Dermis microvascular lymphatic vessel endothelial cell (primary cell): ENCODE measurements at regions not wholly inside any gene's neighbourhood (a gene's known extent, or its start where the extent isn't known, plus 50 kb on each side); places are given as distances from the start of the nearest gene placed in this dataset.

Experiments
- DNase-seq, 2 donors: peaks; one replicate each; pipeline versions ENCODE4 v3.0.0 to v3.0.0-alpha.2; 2010; ENCODE audit warnings: low read depth in 2 of 2

DNA sequence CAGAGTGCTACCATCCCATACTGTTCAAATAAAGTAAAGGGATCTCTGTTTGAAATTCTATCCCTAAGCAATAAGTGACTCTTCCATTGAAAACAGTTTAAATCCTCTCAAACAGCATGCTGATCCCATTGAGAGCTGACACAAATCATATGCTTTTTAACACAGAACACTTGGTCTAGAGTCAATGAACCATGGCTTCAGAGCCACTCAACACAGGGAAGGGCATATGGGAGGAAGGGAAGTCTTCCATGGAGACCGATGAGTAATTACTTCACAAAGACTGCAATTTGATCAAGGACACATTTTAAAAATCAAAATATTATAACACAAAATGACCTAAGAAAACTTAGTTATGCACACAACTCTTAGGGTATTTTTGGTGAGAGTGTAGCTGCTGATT lies 1073.0 kb upstream of the MAP3K7 start:
- DNase-seq, result no peak

GRCh38 chr6:91654793-91655192 lies 1067.9 kb upstream of the MAP3K7 start:
- DNase-seq, result no peak

DNA sequence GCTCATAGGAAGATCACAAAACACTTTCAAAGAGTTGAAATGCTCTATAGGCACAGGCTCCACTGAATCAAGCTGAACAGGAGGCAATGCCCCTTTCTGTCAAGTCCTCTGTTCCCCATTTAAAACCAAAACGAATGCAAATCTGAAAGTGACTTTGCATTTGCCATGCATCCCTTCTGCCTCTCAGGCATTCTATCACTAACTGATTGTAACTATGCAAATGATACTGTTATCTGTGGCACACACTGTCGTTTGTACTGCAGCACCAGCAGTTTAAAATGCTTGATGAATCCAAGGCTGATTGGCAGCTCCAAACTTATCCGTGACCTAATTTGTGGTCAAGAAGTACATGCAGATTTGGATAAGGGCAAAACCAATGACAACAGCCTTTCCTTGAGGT lies 1067.5 kb upstream of the MAP3K7 start:
- DNase-seq, result no peak

GRCh38 chr6:91653895-91654294 lies 1067.0 kb upstream of the MAP3K7 start:
- DNase-seq, result no peak

GRCh38 chr6:91653076-91653723 lies 1066.3 kb upstream of the MAP3K7 start:
- DNase-seq, result no peak

- DNase-seq, result no peak
Observed at GRCh38 chr6:91646649-91647048, 1059.8 kb upstream of the MAP3K7 start.

DNA sequence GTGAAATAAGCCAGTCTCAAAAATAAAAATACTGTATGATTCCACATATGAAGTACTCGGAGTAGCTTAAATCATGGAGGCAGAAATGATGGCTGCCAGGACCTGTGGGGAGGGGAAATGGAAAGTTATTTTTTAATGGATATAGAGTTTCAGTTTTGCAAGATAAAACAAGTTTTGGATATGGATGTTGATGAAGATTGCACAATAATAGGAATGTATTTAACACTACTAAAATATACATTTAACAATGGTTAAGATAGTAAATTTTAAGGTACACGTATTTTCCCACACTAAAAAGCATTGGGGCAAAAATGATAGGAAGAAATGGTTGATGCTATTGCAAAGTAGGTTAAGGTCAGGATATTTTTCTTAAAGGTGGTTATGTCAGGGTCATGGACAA lies 1058.9 kb upstream of the MAP3K7 start:
- no peak for DNase-seq

DNA sequence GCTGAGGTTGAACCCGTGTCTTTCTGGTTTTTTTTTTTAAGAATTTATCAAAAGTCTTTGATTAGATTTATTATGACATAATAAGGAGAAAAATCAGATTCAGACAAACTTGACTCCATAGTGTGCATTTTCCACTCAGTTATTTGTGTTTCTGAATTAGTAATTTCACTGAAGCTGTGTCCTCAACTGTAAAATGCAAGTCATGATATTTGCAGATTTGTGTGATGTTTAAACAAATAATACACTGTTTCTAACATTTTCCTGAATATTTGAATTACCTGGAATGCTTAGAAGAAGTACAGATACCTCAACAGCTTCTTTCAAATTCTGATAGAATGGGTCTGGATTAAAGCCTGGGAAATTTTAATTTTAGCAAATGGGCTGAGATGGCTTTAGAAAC lies 1050.3 kb upstream of the MAP3K7 start:
- DNase-seq, result no peak

- no peak for DNase-seq
Observed at GRCh38 chr6:91634791-91635190, 1047.9 kb upstream of the MAP3K7 start.

- DNase-seq, result no peak
Observed at GRCh38 chr6:91633374-91634111, 1046.7 kb upstream of the MAP3K7 start.

GRCh38 chr6:91632308-91632707 lies 1045.4 kb upstream of the MAP3K7 start:
- DNase-seq, result no peak

DNA sequence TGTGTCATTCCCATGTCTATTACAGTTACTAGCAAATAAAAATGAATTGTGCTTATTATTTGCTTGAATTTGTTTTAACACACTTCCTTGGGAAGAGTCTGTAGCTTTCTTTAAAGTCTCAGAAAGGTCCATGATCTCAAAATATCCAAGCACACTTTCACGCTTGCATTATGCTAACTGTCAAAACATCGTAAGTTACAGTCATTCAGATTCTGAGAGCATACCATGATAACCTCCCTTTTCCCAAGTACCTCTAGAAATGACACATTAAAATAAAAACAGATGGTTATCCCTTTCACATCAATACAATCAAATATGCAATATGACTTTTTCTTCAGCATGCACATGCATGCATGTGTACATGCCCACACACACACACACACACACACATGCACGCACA lies 1044.4 kb upstream of the MAP3K7 start:
- no peak for DNase-seq

DNA sequence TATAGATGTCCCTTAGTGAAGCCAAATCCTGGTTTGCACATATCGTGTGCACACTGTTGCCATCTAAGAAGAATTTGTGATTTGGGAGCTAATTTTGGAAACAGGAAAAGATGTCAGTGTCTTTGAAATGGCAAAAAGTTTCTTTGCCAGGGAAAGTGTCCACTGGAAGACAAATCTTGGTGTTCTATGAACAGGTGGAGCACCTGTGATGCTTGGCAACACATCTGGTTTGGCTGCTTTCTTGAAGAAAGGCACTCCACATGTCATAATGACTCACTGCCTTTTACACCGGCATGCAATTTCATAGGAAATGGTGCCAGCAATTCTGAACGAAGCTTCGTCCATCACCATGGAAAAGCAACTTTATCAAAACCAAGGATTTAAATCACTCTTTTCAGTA lies 1040.0 kb upstream of the MAP3K7 start:
- DNase-seq, result no peak

GRCh38 chr6:91613481-91613880 lies 1026.6 kb upstream of the MAP3K7 start:
- no peak for DNase-seq

- DNase-seq, result no peak
Observed at GRCh38 chr6:91611190-91611589, 1024.3 kb upstream of the MAP3K7 start.

GRCh38 chr6:91608428-91608827 lies 1021.6 kb upstream of the MAP3K7 start:
- DNase-seq, result no peak

DNA sequence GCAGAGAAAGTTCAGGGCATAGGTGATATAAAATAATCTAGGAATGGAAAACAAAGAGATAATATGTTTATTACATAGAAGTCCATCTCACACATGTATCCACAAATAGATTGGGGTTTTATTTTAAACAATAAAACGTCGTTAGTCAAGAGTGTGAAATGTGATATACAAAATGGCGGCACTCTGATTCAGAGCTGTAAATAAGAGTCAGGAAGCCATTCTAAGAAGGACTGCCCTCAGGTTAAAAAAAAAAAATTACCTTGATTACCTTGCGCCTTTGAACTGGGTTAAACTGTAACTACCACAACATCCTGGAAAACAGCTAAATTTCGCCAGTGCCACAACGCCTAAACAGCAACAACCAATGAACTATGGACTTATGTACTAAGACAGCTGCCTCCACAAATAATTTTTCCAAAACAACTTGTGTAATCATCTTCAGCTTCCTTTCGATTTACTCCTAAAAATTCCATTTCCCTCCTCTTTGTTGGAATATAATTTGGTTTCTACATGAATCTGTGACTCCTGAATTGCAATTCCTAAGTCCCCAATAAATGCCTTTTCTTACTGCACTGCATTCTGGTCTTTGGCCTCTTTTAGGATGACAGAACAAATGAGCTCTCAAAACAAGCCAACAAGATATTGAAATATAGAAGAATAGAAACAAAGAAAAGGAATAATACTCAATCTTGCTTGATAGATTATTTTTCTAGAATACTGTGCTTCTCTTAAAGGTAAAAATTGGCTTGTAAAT lies 1019.5 kb upstream of the MAP3K7 start:
- DNase-seq, result no peak

DNA sequence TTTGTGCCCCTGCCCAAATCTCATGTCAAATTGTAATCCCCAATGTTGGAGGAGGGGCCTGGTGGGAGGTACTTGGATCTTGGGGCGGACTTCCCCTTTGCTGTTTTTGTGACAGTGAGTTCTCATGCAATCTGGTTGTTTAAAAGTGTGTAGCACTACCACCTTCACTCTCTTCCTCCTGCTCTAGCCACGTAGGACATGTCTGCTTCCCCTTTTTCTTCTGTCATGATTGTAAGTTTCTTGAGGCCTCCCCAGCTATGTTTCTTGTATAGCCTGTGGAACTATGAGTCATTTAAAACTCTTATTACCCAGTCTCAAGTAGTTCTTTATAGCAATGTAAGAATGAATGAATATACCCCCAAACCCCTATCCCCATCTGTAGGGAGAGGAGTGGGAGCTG lies 1013.7 kb upstream of the MAP3K7 start:
- no peak for DNase-seq

DNA sequence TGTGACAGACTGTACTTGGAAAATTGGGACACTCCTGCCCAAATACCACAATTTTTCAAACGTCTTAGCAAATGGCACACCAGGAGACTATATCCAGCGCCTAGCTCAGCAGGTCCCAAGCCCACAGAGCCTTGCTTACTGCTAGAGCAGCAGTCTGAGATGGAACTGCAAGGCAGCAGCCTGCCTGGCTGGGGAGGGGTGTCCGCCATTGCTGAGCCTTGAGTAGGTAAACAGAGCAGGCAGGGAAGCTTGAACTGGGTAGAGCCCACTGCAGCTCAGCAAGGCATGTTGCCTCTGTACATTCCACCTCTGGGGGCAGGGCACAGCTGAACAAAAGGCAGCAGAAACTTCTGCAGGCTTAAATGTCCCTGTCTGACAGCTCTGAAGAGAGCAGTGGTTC lies 1003.3 kb upstream of the MAP3K7 start:
- no peak for DNase-seq

DNA sequence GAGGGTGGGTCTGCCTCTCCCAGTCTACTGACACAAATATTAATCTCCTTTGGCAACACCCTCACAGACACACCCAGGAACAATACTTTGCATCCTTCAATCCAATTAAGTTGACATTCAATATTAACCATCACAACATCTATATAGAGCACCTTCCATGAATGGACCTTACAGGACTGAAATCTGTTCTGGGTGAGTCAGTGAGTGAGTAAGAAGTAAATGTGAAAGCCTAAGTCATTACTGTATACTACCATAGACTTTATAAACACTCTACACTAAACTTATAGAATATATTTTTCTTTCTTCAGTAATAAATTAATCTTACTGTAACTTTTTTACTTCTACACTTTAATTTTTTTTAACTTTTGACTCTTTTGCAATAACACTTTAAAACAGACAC lies 993.8 kb upstream of the MAP3K7 start:
- DNase-seq, result no peak

DNA sequence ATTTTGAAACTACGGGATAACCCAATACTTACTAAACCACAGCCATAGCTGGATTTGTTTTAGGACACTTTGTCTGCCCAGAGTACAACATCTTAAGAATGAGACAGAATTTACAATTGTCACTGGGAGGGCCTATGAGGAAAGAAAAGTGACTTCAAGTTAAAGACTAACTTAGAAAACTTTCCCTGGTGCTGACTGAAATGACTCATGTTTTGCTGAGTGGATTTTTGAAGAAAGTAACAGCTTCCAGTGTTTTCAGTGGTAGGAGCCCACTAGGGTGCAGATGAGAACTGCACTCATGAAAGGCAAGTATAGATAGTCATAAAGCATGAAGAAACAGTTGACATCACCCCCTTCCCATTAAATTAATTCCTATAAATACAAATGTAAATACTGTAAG lies 988.2 kb upstream of the MAP3K7 start:
- no peak for DNase-seq

DNA sequence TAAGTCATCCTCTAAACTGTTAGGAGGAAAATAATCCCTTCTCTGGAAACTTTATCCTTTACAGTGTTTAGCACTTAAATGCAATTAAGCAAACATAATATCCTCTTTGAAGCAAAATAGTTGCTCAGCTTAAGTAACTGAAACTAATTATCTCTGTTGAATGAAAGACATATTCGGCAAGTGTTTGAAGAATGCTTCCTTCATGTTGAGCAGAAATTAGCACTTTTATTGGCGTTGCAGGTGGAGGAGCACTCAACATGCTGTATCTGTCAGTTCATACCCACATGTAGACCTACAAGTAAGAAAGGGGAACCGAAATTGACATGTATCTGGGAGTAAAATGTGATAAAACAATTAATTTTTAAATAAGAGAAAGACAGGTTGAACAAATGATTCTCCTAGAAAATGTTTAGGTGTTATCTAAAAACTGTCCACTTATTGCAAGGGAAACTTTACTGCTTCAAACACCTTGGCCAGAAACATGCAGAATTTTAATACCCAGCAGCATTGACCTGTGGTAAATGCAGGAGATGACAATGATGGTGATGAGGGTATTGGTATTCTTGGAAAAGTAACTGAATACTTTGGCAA lies 987.0 kb upstream of the MAP3K7 start:
- no peak for DNase-seq
